ENCODE measurements at regions not wholly inside any gene's neighbourhood (a gene's known extent, or its start where the extent isn't known, plus 50 kb on each side); places are given as distances from the start of the nearest gene placed in this dataset.

DNA sequence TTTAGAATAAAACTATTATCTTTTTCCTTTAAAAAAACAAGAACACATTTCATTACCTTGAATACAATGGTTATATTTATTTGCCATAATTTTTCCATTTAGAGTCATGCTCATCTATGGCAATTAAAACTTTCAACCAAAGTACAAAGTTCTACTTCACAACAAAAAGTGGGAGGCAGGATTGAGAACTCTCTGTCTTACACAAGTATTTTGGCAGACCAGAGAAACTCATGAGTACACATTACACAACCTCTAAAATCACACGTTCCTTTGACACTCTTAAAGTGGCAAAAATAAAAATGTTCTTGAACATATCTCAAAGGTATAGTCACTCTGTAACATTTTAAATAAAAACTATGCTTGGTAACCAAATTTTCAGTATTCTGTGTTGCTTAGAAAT, 213.4 kb downstream of the IL15 start (continued):
- no peak for TF ChIP-seq MGA (IDR thresholded peaks at IDR 0.05)
- TF ChIP-seq TRIM28 (IDR thresholded peaks at IDR 0.05), result no peak
- TF ChIP-seq NCOA6 (IDR thresholded peaks at IDR 0.05), result no peak
- no peak for TF ChIP-seq THRA (IDR thresholded peaks at IDR 0.05)
- no peak for TF ChIP-seq KAT2B (IDR thresholded peaks at IDR 0.05; ENCODE audit: low read depth, low read length)
- no peak for TF ChIP-seq ARID1B (IDR thresholded peaks at IDR 0.05)
- TF ChIP-seq SMAD1 (IDR thresholded peaks at IDR 0.05; ENCODE audit: low read depth, low read length, partially characterized antibody), result no peak
- TF ChIP-seq, protein P1, sequence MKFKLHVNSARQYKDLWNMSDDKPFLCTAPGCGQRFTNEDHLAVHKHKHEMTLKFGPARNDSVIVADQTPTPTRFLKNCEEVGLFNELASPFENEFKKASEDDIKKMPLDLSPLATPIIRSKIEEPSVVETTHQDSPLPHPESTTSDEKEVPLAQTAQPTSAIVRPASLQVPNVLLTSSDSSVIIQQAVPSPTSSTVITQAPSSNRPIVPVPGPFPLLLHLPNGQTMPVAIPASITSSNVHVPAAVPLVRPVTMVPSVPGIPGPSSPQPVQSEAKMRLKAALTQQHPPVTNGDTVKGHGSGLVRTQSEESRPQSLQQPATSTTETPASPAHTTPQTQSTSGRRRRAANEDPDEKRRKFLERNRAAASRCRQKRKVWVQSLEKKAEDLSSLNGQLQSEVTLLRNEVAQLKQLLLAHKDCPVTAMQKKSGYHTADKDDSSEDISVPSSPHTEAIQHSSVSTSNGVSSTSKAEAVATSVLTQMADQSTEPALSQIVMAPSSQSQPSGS (CRISPR knock-in tag; IDR thresholded peaks at IDR 0.05), result no peak
- TF ChIP-seq, protein P2, sequence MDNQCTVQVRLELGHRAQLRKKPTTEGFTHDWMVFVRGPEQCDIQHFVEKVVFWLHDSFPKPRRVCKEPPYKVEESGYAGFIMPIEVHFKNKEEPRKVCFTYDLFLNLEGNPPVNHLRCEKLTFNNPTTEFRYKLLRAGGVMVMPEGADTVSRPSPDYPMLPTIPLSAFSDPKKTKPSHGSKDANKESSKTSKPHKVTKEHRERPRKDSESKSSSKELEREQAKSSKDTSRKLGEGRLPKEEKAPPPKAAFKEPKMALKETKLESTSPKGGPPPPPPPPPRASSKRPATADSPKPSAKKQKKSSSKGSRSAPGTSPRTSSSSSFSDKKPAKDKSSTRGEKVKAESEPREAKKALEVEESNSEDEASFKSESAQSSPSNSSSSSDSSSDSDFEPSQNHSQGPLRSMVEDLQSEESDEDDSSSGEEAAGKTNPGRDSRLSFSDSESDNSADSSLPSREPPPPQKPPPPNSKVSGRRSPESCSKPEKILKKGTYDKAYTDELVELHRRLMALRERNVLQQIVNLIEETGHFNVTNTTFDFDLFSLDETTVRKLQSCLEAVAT (IDR thresholded peaks at IDR 0.05), result no peak
- TF ChIP-seq ZZZ3 (IDR thresholded peaks at IDR 0.05), result no peak
- TF ChIP-seq RAD21 (CRISPR knock-in tag; conservative IDR thresholded peaks at IDR 0.05 in 1 of 2, IDR thresholded peaks at IDR 0.05 in 1 of 2), result no peak
- no peak for TF ChIP-seq SMAD3 (CRISPR knock-in tag; conservative IDR thresholded peaks at IDR 0.05)

Measured in K562 (cell line).